ENCODE measurements at regions not wholly inside any gene's neighbourhood (a gene's known extent, or its start where the extent isn't known, plus 50 kb on each side); places are given as distances from the start of the nearest gene placed in this dataset.

DNA sequence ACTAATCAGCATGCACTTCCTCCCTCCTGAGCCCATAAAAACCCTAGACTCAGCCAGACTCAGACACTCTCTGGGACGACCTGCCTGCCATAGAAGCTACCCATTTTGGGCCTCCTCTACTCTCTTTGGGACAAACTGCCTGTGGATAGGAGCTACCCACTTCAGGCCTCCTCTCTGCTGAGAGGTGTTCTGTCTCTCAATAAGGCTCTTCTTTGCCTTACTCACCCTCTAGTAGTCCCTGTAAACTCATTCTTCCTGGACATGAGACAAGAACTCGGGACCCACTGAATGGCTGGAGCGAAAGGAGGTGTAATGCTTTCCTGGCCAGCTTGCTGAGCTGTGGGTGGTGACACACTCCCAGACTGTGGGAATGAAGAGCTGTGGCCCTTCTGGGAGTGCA lies 424.8 kb upstream of the FZD8 start:
- DNase-seq (ENCODE audit: low spot score) = no peak

DNA sequence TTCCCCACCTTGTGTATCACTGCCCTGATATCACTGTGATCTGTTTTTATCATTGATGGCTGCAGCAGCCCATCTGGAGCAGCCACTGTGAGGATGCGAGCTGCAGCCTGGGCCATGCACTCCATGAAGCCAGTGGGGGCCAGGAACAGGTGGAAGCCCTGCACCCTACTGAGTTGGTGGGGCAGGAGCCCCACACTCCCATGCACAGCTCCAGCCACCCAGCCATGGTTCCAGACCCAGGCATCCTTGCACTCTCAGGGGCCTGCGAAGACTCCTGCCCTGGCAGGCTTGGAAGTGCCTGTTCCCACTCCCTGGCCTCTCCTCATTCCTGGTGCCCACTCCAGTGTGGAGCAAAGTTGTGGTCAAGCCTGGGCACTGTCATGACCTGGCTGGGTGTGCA lies 424.0 kb upstream of the FZD8 start:
- intact Hi-C loops (cut with DNase I) = no loop called here
- no peak for DNase-seq (ENCODE audit: low spot score)

More for the DNA sequence above, 424.8 kb upstream of the FZD8 start:
- intact Hi-C loops (cut with DNase I) = no loop called here

DNA sequence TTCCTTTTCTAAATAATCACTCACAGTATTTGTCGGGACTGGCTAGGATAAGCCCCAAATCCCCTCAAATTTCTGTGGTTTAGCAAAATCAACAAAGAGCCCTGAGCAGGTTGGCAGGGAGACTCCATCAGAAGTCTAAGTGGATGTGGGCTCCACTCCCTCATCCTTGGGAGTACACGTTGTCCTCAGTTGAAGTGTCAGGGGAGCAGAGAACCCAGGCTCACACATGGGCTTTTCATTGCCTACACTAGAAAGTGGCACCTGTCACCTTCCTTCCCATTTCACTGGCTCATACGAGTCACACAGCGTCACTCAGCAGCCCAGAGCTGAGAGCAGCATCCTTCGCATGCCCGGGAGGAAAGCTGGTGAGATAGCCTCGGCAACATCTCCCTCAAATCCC lies 421.3 kb upstream of the FZD8 start:
- intact Hi-C loops (cut with DNase I) = no loop called here
- DNase-seq (ENCODE audit: low spot score) = no peak

DNA sequence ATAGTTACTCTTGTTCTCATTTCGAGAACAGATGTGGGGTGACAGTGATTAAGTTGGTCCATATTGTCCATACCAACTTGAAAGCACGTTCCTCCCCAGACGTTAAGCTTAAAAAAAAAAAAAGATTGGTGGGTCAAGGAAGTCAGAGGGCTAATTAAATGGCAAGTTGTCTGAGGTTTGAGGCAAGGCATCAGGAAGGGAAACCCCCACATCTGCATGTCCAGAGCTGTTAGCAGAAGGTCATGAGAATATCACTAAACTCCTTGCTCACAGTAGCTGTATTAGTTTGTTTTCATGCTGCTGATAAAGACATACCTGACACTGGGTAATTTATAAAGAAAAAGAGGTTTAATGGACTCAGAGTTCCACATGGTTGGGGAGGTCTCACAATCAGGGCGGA lies 415.6 kb upstream of the FZD8 start:
- intact Hi-C loops (cut with DNase I) = no loop called here
- no peak for DNase-seq (ENCODE audit: low spot score)

DNA sequence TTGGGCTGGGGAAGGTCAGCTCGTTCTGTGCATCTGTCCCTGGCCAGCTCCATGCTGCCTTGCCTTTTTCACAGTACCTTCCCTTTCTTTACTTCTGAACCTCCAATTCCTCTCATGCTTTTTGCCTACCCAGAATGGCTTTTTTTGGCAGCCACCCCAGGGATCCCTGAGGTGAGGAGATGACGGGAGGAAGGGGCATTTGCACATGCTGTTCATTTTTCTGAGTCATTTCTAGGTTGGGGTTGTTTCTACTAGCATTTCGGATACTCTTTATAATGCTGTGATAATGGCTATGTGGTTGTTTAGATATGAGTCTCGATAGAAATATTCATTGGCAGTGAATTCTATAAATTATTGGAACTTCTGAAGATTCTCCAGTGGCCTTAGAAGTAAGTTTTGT lies 415.1 kb upstream of the FZD8 start:
- no peak for DNase-seq (ENCODE audit: low spot score)
- intact Hi-C loops (cut with DNase I) = no loop called here

DNA sequence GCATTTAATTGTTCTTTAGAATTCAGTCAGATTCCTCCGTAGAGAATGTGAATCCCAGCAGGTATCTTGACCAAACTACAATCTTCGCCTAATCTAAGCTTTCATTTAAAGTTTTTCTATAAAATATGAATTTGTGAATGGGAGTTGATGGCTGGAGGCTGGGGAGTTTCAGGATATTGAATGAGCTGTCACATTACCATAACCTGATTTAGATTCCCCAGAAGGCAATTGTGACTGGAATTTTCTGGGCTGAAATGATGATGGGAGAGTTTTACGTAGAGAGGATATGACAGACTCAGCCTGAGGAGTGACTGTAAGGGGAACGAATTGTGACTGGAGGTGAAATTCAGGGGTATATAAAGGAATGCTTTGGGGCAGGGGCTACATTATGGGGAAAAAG lies 411.7 kb upstream of the FZD8 start:
- no peak for DNase-seq (ENCODE audit: low spot score)
- intact Hi-C loops (cut with DNase I) = no loop called here

DNA sequence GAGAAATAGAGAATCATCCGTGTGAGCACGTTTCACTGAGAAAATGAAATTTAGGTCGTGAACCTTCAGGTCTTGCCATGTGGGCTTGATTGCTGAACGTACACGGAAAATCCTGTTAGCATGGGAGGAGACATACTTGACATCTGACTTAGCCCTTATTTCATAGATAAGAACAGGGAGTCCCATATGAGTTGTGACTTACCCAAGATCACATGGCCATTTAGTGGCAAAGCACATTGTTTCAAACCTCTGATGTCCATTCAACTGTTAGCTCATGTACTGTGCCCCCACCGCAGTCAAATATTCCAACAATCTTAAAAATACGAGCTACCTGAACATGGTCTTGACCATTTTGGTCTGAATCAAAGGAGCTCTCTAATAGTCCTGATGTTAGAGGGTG lies 411.2 kb upstream of the FZD8 start:
- intact Hi-C loops (cut with DNase I) = no loop called here
- no peak for DNase-seq (ENCODE audit: low spot score)

DNA sequence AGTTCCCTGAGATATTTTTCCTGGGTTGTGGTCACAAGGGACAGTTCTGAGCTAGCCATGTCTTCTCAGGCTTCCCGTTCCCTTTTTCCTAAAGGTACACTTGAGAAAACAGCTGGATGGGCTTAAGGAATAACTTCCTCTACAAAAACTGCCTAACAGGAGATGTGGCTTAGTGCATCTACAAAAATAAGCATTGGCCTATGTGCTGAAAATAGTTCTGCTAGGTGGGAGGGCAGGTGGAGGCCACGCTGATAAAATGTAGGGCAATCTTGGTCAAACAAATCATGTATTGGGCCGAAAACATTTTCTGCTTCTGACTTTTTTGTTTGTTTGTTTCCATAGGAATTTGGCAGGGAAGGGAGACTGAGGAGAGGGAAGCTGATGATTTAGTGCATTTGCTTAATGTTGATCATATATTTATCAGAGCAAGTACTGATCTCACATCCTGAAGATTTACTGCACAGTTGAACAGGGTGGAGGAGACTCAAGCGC lies 409.4 kb upstream of the FZD8 start:
- intact Hi-C loops (cut with DNase I) = no loop called here
- no peak for DNase-seq (ENCODE audit: low spot score)

DNA sequence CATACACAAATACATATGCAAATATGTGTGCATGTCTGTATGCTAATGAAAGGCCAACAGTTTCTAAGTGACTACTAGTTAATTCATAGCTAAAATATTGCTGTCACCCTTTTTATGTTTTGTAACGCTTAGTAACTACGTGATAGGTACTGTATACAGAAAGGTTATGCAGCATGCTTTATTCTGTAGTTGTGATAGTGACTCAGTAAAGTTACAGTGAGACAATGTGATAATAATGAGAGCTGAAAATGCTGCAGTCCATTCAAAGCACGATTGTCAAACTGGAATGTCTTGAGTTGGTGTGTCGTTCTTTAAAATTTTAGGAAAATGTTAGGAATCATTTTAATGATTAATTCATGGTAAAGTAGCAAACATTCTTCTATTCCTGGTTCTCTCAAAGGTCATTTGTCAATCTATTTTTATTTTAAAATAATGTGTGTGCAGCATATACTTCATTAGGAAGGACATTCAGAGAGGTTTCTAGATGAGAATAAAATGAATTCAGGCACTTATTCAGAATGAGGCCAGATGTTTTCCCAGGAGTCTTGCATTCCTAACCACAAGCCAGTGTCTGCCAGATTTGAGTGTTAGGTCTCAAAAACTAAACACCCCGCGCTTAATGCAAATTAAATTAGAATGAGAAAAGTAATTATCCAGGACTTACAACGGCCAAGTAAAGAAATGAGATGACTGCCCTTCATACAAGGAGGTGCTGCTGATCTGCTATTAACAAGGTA lies 408.8 kb upstream of the FZD8 start:
- intact Hi-C loops (cut with DNase I) = no loop called here
- DNase-seq (ENCODE audit: low spot score) = no peak

DNA sequence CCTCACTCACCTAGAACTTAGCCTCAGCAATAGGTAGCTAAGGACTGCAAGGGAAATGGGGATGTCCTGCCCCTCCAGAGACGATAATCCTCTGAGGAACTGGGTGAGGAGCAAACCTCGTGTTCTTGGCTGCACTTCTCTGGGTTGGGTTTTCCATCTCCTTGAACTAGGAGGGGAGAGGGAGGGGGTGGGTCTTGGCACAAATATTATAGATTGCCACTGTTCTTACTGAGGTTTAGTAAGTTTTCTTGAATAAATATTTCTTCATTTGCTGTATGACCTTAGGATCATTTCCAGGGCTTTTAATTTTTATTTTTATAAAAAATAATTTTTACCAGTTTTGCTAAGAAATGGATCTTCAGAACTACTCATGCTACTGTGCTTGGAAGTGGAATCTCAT lies 406.7 kb upstream of the FZD8 start:
- intact Hi-C loops (cut with DNase I) = no loop called here
- no peak for DNase-seq (ENCODE audit: low spot score)

DNA sequence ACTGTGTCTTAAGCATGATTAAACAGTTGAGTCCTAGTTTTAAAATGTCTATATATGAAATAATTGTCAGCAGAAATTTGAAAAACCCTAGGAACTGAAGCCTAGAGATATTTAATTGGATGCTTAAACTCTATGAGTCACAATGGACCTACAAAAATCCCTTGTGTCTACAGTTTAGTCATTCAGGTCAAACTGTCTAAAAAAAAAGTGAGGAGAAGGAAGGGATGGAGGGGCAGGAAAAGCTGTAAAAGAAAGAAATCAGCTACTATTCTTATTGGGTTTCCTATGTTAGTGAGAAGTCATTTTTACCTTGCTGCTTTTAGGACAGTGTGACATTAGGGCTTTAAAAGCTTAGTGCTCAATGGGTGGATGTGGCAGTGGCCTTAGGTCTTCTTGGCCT lies 406.1 kb upstream of the FZD8 start:
- no peak for DNase-seq (ENCODE audit: low spot score)
- intact Hi-C loops (cut with DNase I) = no loop called here

DNA sequence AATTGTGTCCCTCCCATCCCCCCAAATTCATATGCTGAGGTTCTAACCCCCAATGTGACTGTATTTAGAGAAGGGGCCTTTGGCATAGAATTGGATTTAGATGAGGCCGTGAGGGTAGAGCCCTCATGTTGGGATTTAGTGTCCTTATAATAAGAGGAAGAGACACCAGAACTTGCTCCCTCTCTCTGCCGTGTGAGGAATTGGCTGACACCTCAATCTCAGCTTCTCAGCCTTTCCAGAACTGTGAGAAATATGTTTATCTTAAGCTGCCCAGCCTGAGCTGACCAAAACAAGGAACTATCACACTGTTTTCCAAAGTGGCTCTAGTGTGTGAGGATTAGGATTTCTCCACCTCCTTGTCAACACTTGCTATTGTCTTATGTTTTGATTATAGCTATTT lies 400.0 kb upstream of the FZD8 start:
- no peak for DNase-seq (ENCODE audit: low spot score)
- intact Hi-C loops (cut with DNase I) = no loop called here

DNA sequence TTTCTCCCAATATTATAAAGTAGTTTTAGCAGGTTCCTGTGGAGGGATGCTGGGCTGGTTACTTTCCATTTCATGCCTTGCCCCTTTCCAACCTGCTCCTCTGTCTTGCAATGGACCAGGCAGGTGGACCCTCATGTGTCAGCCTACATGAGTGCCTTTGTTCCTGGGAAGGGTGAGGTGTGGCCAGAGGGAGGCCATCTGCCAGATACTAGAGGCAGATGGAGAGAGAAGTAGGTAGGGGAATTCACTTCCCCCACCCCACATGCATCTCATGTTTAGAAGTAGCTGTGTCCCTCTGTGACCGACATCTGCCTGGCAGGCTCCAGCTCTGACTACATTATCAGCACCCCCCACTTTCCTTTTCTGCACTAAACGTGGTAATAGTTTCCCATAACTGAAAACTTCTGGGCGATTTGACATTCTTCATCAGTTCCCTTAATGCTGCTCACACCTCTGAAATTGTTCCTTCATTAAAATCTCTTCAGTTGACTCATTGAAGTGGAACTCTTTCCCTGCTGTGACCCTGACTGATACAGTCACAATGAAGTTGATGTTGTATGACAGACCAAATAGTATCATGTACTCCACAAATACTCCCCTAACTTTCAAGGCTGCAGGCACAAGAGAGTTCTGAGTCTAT lies 396.3 kb upstream of the FZD8 start:
- DNase-seq (ENCODE audit: low spot score) = no peak
- intact Hi-C loops (cut with DNase I) = no loop called here

DNA sequence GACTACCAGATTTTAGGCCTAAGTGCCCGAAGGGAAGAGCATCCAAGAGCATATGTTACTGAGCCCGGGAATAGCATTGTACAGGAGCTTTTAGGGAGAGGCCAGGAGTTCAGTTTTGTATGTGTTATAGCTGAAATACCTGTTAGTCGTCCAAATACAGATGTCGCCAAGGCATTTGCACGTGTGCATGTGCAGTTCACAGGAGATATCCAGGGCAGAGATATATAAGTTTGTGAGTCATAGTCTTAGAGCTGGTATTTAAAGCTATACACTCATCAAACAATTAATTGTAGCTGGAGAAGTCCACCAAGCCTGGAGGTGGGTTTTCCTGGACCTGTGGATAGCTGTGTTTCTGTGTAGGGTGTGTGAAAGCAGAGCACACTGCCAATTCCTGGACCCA lies 394.0 kb upstream of the FZD8 start:
- intact Hi-C loops (cut with DNase I) = no loop called here
- no peak for DNase-seq (ENCODE audit: low spot score)

DNA sequence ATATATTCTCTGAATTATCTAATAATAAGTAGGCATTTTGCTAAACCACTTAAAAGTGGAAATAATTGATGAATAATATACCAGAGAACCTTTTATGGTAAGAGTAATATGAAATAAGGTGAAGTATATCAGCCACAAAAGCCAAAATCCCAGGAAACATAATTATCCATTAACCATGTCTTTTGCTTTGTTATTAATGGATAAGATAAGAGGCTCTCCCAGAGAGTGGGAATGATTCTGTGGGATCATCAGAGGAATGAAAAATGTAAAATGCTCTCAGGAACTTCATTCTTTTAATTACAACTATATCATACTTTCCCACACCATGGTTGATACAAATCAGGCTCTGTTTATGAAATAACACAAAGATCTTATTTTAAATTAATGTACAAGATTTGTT lies 391.7 kb upstream of the FZD8 start:
- intact Hi-C loops (cut with DNase I) = no loop called here
- DNase-seq (ENCODE audit: low spot score) = no peak

DNA sequence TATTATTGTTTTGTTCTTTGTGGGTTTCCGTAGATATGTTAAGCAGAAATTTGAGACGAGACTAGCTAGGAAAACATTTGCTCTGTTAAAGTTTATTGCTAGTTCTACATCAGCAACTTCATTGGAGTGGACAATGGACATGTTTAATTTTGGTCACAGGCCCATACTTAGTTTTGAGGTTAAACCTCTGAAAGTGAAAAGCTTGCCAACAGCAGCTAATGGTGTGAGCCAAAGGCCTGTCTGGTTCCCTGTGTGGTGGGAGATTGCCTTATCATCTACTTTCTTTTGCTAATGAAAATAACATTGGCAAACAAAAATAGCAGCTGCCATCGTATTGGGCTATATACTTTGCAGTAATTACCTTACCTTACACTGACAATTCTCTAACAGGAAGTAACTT lies 388.4 kb upstream of the FZD8 start:
- no peak for DNase-seq (ENCODE audit: low spot score)
- intact Hi-C loops (cut with DNase I) = no loop called here

DNA sequence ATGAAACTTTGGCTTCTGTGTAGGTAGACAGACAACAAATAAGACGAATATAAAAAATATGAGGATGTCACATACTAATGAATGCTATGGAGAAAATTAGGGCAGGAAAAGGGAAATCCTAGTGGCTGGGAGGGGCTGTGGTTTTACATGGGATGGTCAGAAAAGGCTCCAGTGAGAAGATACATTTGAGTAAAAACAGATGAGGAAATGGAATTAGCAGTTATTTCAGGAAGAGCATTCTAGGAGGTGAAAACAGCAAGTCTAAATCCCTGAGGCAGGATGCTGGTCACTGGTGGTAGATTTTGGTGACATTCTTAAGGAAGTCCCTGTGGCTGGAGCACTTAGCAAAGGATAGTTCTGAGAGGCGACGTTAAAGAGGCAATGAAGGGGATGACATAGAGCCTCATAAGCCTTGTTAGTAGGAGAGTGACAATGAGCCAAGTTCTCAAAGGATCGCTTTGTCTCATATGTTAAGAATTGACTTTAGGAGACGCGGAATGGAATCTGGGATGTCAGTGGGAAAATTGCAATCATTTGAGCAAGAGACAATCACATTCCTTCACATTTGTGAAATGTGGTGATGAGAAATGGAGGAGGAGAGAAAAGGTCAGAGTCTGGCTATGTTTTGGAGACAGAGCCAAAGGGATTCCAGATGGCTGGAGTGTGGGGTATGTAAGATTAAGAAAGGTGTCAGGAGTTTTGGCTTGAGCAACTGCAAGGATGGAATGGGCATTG lies 384.7 kb upstream of the FZD8 start:
- intact Hi-C loops (cut with DNase I) = no loop called here
- DNase-seq (ENCODE audit: low spot score) = no peak

DNA sequence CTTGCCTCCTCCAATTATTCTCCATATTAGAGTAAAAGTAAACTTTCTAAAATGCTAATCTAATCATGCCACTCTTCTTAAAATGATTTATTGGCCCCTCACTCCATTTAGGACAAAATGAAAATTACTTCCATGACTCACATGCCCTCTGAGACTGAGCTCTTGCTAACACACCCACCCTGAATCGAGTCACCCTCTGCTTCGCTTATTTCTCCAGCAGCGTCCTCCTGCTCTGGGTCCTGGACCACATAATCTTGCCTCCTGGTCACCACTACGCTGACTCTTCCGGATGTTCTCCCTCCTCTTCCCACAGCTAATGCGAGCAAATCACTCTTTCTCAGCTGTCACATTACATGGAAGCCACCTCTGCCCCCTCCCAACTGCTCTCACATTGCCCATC lies 384.0 kb upstream of the FZD8 start:
- DNase-seq (ENCODE audit: low spot score) = no peak
- intact Hi-C loops (cut with DNase I) = no loop called here

DNA sequence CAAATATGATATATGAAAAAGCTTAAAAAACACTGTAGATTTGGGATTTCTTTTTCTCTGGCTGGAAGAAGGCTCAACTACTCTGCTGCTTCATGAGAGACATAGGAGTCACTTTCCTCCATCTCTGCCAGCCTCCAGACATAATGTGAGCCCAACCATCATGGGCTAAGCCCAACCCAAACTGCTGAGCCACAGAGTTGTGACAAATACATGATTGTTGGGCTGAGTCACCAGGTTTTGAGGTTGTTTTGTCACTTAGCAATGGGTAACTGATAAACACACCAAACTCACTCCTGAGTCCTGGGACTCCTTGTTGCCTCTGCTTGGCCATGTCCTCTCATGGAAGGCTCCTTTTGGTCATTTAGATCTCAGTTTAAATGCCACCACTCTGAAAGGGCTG lies 381.8 kb upstream of the FZD8 start:
- intact Hi-C loops (cut with DNase I) = no loop called here
- DNase-seq (ENCODE audit: low spot score) = no peak

DNA sequence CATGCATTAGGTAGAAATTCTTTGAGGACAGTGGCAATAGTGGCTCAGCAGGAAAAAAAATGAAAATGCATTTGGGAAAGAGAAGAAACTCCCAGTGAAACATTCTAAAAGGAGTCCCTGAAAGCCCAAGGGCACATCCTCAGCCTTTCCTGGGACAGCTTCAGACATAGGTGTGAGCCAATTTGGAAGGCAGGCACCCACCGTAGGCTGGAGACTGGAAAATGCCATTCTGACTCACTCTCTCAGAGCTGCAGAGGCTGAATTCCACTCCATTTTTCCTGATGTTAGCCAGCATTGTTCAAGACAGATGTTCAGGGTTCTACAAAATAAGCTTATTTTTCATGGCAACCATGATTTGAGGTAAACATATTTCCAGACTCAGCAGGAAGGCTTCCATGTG lies 379.0 kb upstream of the FZD8 start:
- intact Hi-C loops (cut with DNase I) = no loop called here
- no peak for DNase-seq (ENCODE audit: low spot score)

DNA sequence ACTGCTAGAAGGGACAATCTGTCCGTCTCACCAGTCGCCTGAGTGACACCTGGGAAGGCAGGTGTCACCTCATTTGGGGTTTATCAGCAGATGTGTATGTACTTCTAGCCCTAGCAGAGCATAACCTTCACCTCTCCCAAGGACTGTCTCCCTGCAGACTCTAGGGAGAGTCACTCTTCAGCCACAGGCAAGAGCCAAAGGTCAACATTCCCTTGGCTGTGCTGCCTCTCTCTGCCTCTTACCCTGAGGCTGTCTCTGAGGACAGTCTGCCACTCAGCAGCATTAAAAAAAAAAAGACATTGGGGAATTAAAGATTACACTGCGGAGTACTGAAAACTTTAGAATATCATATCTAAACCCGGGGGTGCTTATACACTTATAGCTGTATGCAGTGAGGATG lies 377.7 kb upstream of the FZD8 start:
- DNase-seq (ENCODE audit: low spot score) = no peak
- intact Hi-C loops (cut with DNase I) = no loop called here

Data from cardiac septum (tissue), 1 donor.